ENCODE measurements at regions not wholly inside any gene's neighbourhood (a gene's known extent, or its start where the extent isn't known, plus 50 kb on each side); places are given as distances from the start of the nearest gene placed in this dataset.

- Histone ChIP-seq H3K79me2 (ENCODE audit: low read depth) (no peaks in the 10 kb centered on the region), H4K20me1 (ENCODE audit: insufficient read depth) (no peaks in the 10 kb centered on the region), H3K4me1 (replicated peaks; ENCODE audit: insufficient read depth) (no peaks in the 10 kb centered on the region), H2AFZ (no peak overlapping the region), H3F3A (ENCODE audit: insufficient read depth, low read depth) (no peaks in the 10 kb centered on the region), H3K27me3 (ENCODE audit: insufficient read depth, low read depth) (no peaks in the 10 kb centered on the region), H3K9me2 (ENCODE audit: insufficient read depth) (no peaks in the 10 kb centered on the region), H3K36me3 (ENCODE audit: low read depth) (no peaks in the 10 kb centered on the region), H3K9me3 (ENCODE audit: insufficient read depth, low read depth) (peaks cover 3% of the 10 kb centered on the region; the same call in 1 of the 2 replicates), H3K27ac (no peak overlapping the region), H3K4me3 (no peak overlapping the region), H3K4me2 (no peak overlapping the region)
- ChIA-PET POLR2A (ENCODE audit: unreplicated experiment) (no interaction called here), CTCF (no interaction called here)
- intact Hi-C loops (cut with micrococcal nuclease; ENCODE audit: unreplicated experiment): loop anchor here (2.0 kb wide), 1 partner anchor 16 kb away; no protein-coding TSS in a partner anchor
- TF ChIP-seq CTCF (conservative IDR thresholded peaks at IDR 0.05) (no peak), EZH2 (IDR thresholded peaks at IDR 0.05; ENCODE audit: low read depth) (no peak)
- BruUV-seq (replicated peaks): no TSS peak
- peak in 1 of 2 experiments; percentile 81 for DNase-seq
These were observed 1180.0 kb upstream of the CITED2 start for GRCh38 chr6:140554421-140554820.

- H3K27me3 ChIP-seq (ENCODE audit: insufficient read depth, low read depth): no peaks in the 10 kb centered on the region
- no TSS peak for BruUV-seq (replicated peaks)
- no peak overlapping the region for H3K4me3 ChIP-seq
- 0 out of 2 replicates have a peak, but pooled peaks cover 3% of the 10 kb centered on the region for H3K9me3 ChIP-seq (ENCODE audit: insufficient read depth, low read depth)
- H3K9me2 ChIP-seq (ENCODE audit: insufficient read depth): no peaks in the 10 kb centered on the region
- no peaks in the 10 kb centered on the region for H3K36me3 ChIP-seq (ENCODE audit: low read depth)
- no peaks in the 10 kb centered on the region for H3F3A ChIP-seq (ENCODE audit: insufficient read depth, low read depth)
- DNase-seq: no peak
- no peak overlapping the region for H3K27ac ChIP-seq
- H4K20me1 ChIP-seq (ENCODE audit: insufficient read depth): no peaks in the 10 kb centered on the region
- CTCF ChIA-PET: no interaction called here
- no peak for TF ChIP-seq EZH2 (IDR thresholded peaks at IDR 0.05; ENCODE audit: low read depth)
- no peak for TF ChIP-seq CTCF (conservative IDR thresholded peaks at IDR 0.05)
- H3K79me2 ChIP-seq (ENCODE audit: low read depth): no peaks in the 10 kb centered on the region
- POLR2A ChIA-PET (ENCODE audit: unreplicated experiment): no interaction called here
- intact Hi-C loops (cut with micrococcal nuclease; ENCODE audit: unreplicated experiment): no loop called here
- no peaks in the 10 kb centered on the region for H3K4me1 ChIP-seq (replicated peaks; ENCODE audit: insufficient read depth)
- H2AFZ ChIP-seq: no peak overlapping the region
- H3K4me2 ChIP-seq: no peak overlapping the region
These were observed 1173.9 kb upstream of the CITED2 start for GRCh38 chr6:140548366-140548765.

- H3K9me3 ChIP-seq (ENCODE audit: insufficient read depth, low read depth): 0 out of 2 replicates have a peak, but pooled peaks cover 3% of the 10 kb centered on the region
- H3K36me3 ChIP-seq (ENCODE audit: low read depth): no peaks in the 10 kb centered on the region
- no peaks in the 10 kb centered on the region for H3K9me2 ChIP-seq (ENCODE audit: insufficient read depth)
- BruUV-seq (replicated peaks): no TSS peak
- H3K4me2 ChIP-seq: no peak overlapping the region
- DNase-seq: no peak
- no peaks in the 10 kb centered on the region for H3K79me2 ChIP-seq (ENCODE audit: low read depth)
- H3K4me3 ChIP-seq: no peak overlapping the region
- ChIA-PET POLR2A (ENCODE audit: unreplicated experiment) (no interaction called here), CTCF (interaction anchor here (0.6 kb wide), 1 partner anchor 985 kb away, joined by 4 read pairs; no protein-coding TSS in a partner anchor)
- no peaks in the 10 kb centered on the region for H4K20me1 ChIP-seq (ENCODE audit: insufficient read depth)
- no peak overlapping the region for H3K27ac ChIP-seq
- TF ChIP-seq EZH2 (IDR thresholded peaks at IDR 0.05; ENCODE audit: low read depth) (no peak), CTCF (conservative IDR thresholded peaks at IDR 0.05) (no peak)
- no peak overlapping the region for H2AFZ ChIP-seq
- no peaks in the 10 kb centered on the region for H3F3A ChIP-seq (ENCODE audit: insufficient read depth, low read depth)
- H3K27me3 ChIP-seq (ENCODE audit: insufficient read depth, low read depth): no peaks in the 10 kb centered on the region
- intact Hi-C loops (cut with micrococcal nuclease; ENCODE audit: unreplicated experiment): no loop called here
- H3K4me1 ChIP-seq (replicated peaks; ENCODE audit: insufficient read depth): no peaks in the 10 kb centered on the region
These were observed 1172.2 kb upstream of the CITED2 start for GRCh38 chr6:140546640-140547039.

All from PC-9 (cell line).